HepG2 (cell line): ENCODE measurements at regions not wholly inside any gene's neighbourhood (a gene's known extent, or its start where the extent isn't known, plus 50 kb on each side); places are given as distances from the start of the nearest gene placed in this dataset.
A peak's percentile ranks its signal among the peaks of the same experiment; 100 is the strongest.

Experiments
- DNMT3B ChIP-seq: conservative IDR thresholded peaks from 2 replicates; pipeline ENCODE4 v1.6.1; 2016; ENCODE audit warnings: missing biosample characterization, control low read depth
- KDM1A ChIP-seq: IDR thresholded peaks from 2 replicates; pipeline ENCODE4 v1.6.1; 2016; ENCODE audit warnings: missing compliant biosample characterization
- KLF15 ChIP-seq: sonication (generic); formaldehyde crosslinking; IDR thresholded peaks from 2 replicates; pipeline ENCODE4 v1.8.1; 2023; ENCODE audit warnings: borderline replicate concordance, mild to moderate bottlenecking, inconsistent platforms, missing genetic modification reagents, mixed read lengths
- MBD4 ChIP-seq: IDR thresholded peaks from 2 replicates; pipeline ENCODE4 v1.6.1; 2012; ENCODE audit warnings: low read length, inconsistent platforms, borderline replicate concordance
- MXD4 ChIP-seq: IDR thresholded peaks from 2 replicates; pipeline ENCODE4 v1.6.1; 2016; ENCODE audit warnings: mild to moderate bottlenecking, missing biosample characterization, missing genetic modification reagents
- NR2F2 ChIP-seq: IDR thresholded peaks from 2 replicates; pipeline ENCODE4 v1.6.1; 2012; ENCODE audit warnings: low read depth, inconsistent platforms, borderline replicate concordance
- RFX5 ChIP-seq: IDR thresholded peaks from 2 replicates; pipeline ENCODE4 v1.6.1; 2011; ENCODE audit warnings: low read depth, low read length, improper control_type of control experiment
- SIX1 ChIP-seq: sonication (generic); formaldehyde crosslinking; IDR thresholded peaks from 2 replicates; pipeline ENCODE4 v1.4.0; 2020; ENCODE audit warnings: missing genetic modification reagents, borderline replicate concordance
- SMARCC2 ChIP-seq: fragments of 450-650 bp; IDR thresholded peaks from 2 replicates; pipeline ENCODE4 v1.6.1; 2017; ENCODE audit warnings: antibody characterized with exemption, mild to moderate bottlenecking
- SMYD3 ChIP-seq: sonication (generic); formaldehyde crosslinking; IDR thresholded peaks from 2 replicates; pipeline ENCODE4 v1.8.1; 2023; ENCODE audit warnings: mild to moderate bottlenecking, missing genetic modification reagents
- ZBTB21 ChIP-seq: sonication (generic); formaldehyde crosslinking; IDR thresholded peaks from 2 replicates; pipeline ENCODE4 v1.4.0; 2020; ENCODE audit warnings: missing genetic modification reagents
- ZNF205 ChIP-seq: IDR thresholded peaks from 2 replicates; pipeline ENCODE4 v1.6.1; 2018; ENCODE audit warnings: missing biosample characterization, missing genetic modification reagents
- ZNF282 ChIP-seq: fragments of 450-650 bp; IDR thresholded peaks from 2 replicates; pipeline ENCODE4 v1.6.1; 2018; ENCODE audit not compliant: partially characterized antibody
- ZNF557 ChIP-seq: sonication (generic); formaldehyde crosslinking; IDR thresholded peaks from 2 replicates; pipeline ENCODE4 v1.4.0; 2020; ENCODE audit warnings: missing genetic modification reagents
- ZNF678 ChIP-seq: sonication (generic); formaldehyde crosslinking; IDR thresholded peaks from 2 replicates; pipeline ENCODE4 v1.4.0; 2020; ENCODE audit warnings: mild to moderate bottlenecking, missing genetic modification reagents
- ZNF839 ChIP-seq: sonication (generic); formaldehyde crosslinking; IDR thresholded peaks from 2 replicates; pipeline ENCODE4 v1.4.0; 2020; ENCODE audit warnings: missing genetic modification reagents, mild to moderate bottlenecking, borderline replicate concordance
- TF ChIP-seq, protein P1 (sequence below): sonication (generic); formaldehyde crosslinking; IDR thresholded peaks from 2 replicates; pipeline ENCODE4 v1.5.0; 2020; ENCODE audit warnings: missing genetic modification reagents, mild to moderate bottlenecking, borderline replicate concordance
- TF ChIP-seq, protein P2 (sequence below): sonication (generic); formaldehyde crosslinking; conservative IDR thresholded peaks from 2 replicates; pipeline ENCODE4 v1.8.0; 2022; ENCODE audit warnings: mild to moderate bottlenecking, moderate library complexity, missing genetic modification reagents
- TF ChIP-seq, protein P3 (sequence below): sonication (generic); formaldehyde crosslinking; IDR thresholded peaks from 2 replicates; pipeline ENCODE4 v1.5.0; 2020; ENCODE audit warnings: mild to moderate bottlenecking, missing genetic modification reagents, borderline replicate concordance
- TF ChIP-seq, protein P4 (sequence below): IDR thresholded peaks from 2 replicates; pipeline ENCODE4 v1.6.1; 2016; ENCODE audit warnings: missing compliant biosample characterization, missing genetic modification reagents, borderline replicate concordance
- TF ChIP-seq, protein P5 (sequence below): sonication (generic); formaldehyde crosslinking; IDR thresholded peaks from 2 replicates; pipeline ENCODE4 v1.4.0; 2020; ENCODE audit warnings: missing genetic modification reagents

DNA sequence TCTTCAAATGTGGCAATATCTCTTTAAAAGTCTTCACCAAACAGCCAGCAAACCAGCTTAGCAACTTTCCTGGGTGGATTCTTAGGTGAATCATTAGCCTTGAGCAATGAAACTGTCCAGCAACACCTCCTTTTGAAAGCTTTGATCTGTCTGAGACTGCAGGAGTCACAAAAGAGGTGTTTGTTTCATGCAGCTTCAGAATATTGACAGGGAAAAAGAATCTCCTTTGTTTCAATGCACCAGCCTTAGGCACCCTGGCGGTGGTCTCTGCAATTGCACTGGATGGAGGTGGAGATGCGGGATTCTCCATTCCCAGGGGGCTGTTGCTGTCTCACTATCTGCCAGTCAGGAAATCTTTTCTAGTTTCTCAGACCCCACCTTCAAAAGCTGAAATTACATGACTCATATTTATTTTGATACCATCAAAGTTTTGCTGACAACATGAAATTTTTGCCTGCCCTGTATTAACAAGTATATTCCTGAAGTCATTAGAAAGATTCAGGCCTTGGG, 76.0 kb upstream of the DSG1 start (continued):
- TF ChIP-seq MXD4 (CRISPR knock-in tag) = 0 out of 2 replicates have a peak, but pooled peaks have one; percentile 21
- TF ChIP-seq, protein P1, sequence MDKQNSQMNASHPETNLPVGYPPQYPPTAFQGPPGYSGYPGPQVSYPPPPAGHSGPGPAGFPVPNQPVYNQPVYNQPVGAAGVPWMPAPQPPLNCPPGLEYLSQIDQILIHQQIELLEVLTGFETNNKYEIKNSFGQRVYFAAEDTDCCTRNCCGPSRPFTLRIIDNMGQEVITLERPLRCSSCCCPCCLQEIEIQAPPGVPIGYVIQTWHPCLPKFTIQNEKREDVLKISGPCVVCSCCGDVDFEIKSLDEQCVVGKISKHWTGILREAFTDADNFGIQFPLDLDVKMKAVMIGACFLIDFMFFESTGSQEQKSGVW = no peak
- TF ChIP-seq SMYD3 (CRISPR knock-in tag) = 0 out of 2 replicates have a peak, but pooled peaks have one; percentile 50
- TF ChIP-seq DNMT3B (CRISPR knock-in tag) = no peak
- no peak for TF ChIP-seq NR2F2
- TF ChIP-seq ZNF839 (CRISPR knock-in tag) = no peak
- TF ChIP-seq RFX5 = no peak
- no peak for TF ChIP-seq KLF15
- no peak for TF ChIP-seq SMARCC2
- 0 out of 2 replicates have a peak, but pooled peaks have one; percentile 40 for TF ChIP-seq KDM1A
- TF ChIP-seq ZNF205 (CRISPR knock-in tag) = peak; percentile 47; the same call in 1 of the 2 replicates
- TF ChIP-seq ZNF282 = no peak
- peak; percentile 79; the same call in 1 of the 2 replicates for TF ChIP-seq SIX1
- TF ChIP-seq, protein P2, sequence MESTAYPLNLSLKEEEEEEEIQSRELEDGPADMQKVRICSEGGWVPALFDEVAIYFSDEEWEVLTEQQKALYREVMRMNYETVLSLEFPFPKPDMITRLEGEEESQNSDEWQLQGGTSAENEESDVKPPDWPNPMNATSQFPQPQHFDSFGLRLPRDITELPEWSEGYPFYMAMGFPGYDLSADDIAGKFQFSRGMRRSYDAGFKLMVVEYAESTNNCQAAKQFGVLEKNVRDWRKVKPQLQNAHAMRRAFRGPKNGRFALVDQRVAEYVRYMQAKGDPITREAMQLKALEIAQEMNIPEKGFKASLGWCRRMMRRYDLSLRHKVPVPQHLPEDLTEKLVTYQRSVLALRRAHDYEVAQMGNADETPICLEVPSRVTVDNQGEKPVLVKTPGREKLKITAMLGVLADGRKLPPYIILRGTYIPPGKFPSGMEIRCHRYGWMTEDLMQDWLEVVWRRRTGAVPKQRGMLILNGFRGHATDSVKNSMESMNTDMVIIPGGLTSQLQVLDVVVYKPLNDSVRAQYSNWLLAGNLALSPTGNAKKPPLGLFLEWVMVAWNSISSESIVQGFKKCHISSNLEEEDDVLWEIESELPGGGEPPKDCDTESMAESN (CRISPR knock-in tag) = no peak
- TF ChIP-seq MBD4 = no peak
- TF ChIP-seq ZNF557 (CRISPR knock-in tag) = no peak
- TF ChIP-seq, protein P3, sequence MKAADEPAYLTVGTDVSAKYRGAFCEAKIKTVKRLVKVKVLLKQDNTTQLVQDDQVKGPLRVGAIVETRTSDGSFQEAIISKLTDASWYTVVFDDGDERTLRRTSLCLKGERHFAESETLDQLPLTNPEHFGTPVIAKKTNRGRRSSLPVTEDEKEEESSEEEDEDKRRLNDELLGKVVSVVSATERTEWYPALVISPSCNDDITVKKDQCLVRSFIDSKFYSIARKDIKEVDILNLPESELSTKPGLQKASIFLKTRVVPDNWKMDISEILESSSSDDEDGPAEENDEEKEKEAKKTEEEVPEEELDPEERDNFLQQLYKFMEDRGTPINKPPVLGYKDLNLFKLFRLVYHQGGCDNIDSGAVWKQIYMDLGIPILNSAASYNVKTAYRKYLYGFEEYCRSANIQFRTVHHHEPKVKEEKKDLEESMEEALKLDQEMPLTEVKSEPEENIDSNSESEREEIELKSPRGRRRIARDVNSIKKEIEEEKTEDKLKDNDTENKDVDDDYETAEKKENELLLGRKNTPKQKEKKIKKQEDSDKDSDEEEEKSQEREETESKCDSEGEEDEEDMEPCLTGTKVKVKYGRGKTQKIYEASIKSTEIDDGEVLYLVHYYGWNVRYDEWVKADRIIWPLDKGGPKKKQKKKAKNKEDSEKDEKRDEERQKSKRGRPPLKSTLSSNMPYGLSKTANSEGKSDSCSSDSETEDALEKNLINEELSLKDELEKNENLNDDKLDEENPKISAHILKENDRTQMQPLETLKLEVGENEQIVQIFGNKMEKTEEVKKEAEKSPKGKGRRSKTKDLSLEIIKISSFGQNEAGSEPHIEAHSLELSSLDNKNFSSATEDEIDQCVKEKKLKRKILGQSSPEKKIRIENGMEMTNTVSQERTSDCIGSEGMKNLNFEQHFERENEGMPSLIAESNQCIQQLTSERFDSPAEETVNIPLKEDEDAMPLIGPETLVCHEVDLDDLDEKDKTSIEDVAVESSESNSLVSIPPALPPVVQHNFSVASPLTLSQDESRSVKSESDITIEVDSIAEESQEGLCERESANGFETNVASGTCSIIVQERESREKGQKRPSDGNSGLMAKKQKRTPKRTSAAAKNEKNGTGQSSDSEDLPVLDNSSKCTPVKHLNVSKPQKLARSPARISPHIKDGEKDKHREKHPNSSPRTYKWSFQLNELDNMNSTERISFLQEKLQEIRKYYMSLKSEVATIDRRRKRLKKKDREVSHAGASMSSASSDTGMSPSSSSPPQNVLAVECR = peak; percentile 17; the same call in 1 of the 2 replicates
- TF ChIP-seq, protein P4, sequence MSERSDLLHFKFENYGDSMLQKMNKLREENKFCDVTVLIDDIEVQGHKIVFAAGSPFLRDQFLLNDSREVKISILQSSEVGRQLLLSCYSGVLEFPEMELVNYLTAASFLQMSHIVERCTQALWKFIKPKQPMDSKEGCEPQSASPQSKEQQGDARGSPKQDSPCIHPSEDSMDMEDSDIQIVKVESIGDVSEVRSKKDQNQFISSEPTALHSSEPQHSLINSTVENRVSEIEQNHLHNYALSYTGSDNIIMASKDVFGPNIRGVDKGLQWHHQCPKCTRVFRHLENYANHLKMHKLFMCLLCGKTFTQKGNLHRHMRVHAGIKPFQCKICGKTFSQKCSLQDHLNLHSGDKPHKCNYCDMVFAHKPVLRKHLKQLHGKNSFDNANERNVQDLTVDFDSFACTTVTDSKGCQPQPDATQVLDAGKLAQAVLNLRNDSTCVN = 0 out of 2 replicates have a peak, but pooled peaks have one; percentile 28
- TF ChIP-seq, protein P5, sequence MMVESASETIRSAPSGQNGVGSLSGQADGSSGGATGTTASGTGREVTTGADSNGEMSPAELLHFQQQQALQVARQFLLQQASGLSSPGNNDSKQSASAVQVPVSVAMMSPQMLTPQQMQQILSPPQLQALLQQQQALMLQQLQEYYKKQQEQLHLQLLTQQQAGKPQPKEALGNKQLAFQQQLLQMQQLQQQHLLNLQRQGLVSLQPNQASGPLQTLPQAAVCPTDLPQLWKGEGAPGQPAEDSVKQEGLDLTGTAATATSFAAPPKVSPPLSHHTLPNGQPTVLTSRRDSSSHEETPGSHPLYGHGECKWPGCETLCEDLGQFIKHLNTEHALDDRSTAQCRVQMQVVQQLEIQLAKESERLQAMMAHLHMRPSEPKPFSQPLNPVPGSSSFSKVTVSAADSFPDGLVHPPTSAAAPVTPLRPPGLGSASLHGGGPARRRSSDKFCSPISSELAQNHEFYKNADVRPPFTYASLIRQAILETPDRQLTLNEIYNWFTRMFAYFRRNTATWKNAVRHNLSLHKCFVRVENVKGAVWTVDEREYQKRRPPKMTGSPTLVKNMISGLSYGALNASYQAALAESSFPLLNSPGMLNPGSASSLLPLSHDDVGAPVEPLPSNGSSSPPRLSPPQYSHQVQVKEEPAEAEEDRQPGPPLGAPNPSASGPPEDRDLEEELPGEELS = peak; percentile 93
- TF ChIP-seq ZBTB21 (CRISPR knock-in tag) = peak; percentile 24; the same call in 1 of the 2 replicates
- no peak for TF ChIP-seq ZNF678 (CRISPR knock-in tag)
